Loucy (cell line): ENCODE measurements at regions not wholly inside any gene's neighbourhood (a gene's known extent, or its start where the extent isn't known, plus 50 kb on each side); places are given as distances from the start of the nearest gene placed in this dataset.

ENCODE experiments used
- H2AFZ ChIP-seq: fragments of 200-600 bp; sonication (generic); 2 replicates; pipeline ENCODE4 v1.6.0; 2016; ENCODE audit warnings: antibody characterized with exemption, mild to moderate bottlenecking, low read length, moderate library complexity
- H3F3A ChIP-seq: fragments of 200-600 bp; 2 replicates; pipeline ENCODE4 v1.6.0; 2016; ENCODE audit warnings: antibody characterized with exemption, low read depth, mild to moderate bottlenecking
- H3K27me3 ChIP-seq: fragments of 200-600 bp; sonication (generic); 2 replicates; pipeline ENCODE4 v1.6.1; 2014; ENCODE audit warnings: low read length, mild to moderate bottlenecking; ENCODE audit not compliant: insufficient read depth, poor library complexity, severe bottlenecking
- H3K36me3 ChIP-seq: fragments of 200-600 bp; sonication (generic); 2 replicates; pipeline ENCODE4 v1.6.1; 2016; ENCODE audit warnings: low read length; ENCODE audit not compliant: insufficient read depth
- H3K4me1 ChIP-seq: fragments of 200-600 bp; sonication (generic); 2 replicates; pipeline ENCODE4 v1.5.1; 2014; ENCODE audit warnings: low read length, mild to moderate bottlenecking; ENCODE audit not compliant: insufficient read depth, poor library complexity, severe bottlenecking
- H3K4me2 ChIP-seq: fragments of 200-600 bp; sonication (generic); 2 replicates; pipeline ENCODE4 v1.6.0; 2014; ENCODE audit warnings: antibody characterized with exemption, low read length, low read depth, mild to moderate bottlenecking; ENCODE audit not compliant: poor library complexity, severe bottlenecking
- H3K4me3 ChIP-seq: fragments of 200-600 bp; sonication (generic); 2 replicates; pipeline ENCODE4 v1.5.1; 2014; ENCODE audit warnings: low read length, mild to moderate bottlenecking, mixed read lengths; ENCODE audit not compliant: poor library complexity, severe bottlenecking
- H3K79me2 ChIP-seq: fragments of 200-600 bp; sonication (generic); 2 replicates; pipeline ENCODE4 v1.6.1; 2014; ENCODE audit warnings: low read length; ENCODE audit not compliant: insufficient read depth
- H3K9ac ChIP-seq: fragments of 200-600 bp; sonication (generic); 2 replicates; pipeline ENCODE4 v1.6.0; 2014; ENCODE audit warnings: mild to moderate bottlenecking, low read depth, low read length, moderate library complexity; ENCODE audit not compliant: poor library complexity, severe bottlenecking
- H3K9me2 ChIP-seq: fragments of 200-600 bp; sonication (generic); replicated peaks from 2 replicates; pipeline ENCODE4 v1.6.1; 2016; ENCODE audit warnings: low read depth, low read length, mixed read lengths
- H3K9me3 ChIP-seq: fragments of 200-600 bp; sonication (generic); 2 replicates; pipeline ENCODE4 v1.6.1; 2014; ENCODE audit warnings: mild to moderate bottlenecking, antibody characterized with exemption, low read length, low read depth; ENCODE audit not compliant: insufficient read depth
- H4K20me1 ChIP-seq: fragments of 200-600 bp; sonication (generic); 2 replicates; pipeline ENCODE4 v1.6.0; 2014; ENCODE audit warnings: antibody characterized with exemption, low read length, mild to moderate bottlenecking; ENCODE audit not compliant: insufficient read depth, poor library complexity, severe bottlenecking
- CTCF ChIP-seq: fragments of 200-600 bp; sonication (generic); conservative IDR thresholded peaks from 2 replicates; pipeline ENCODE4 v1.5.1; 2014; ENCODE audit warnings: mild to moderate bottlenecking, antibody characterized with exemption, low read length
- EZH2phosphoT487 ChIP-seq: fragments of 200-600 bp; IDR thresholded peaks from 2 replicates; pipeline ENCODE4 v1.6.1; 2018; ENCODE audit warnings: antibody characterized with exemption, mild to moderate bottlenecking, moderate library complexity, borderline replicate concordance

- no peaks in the 10 kb centered on the region for H3K36me3 ChIP-seq
- no peaks in the 10 kb centered on the region for H3F3A ChIP-seq
- H3K9ac ChIP-seq = no peak overlapping the region
- TF ChIP-seq CTCF (no peak), EZH2phosphoT487 (no peak)
- H2AFZ ChIP-seq = no peak overlapping the region; the same call in 1 of the 2 replicates
- no peaks in the 10 kb centered on the region for H3K9me3 ChIP-seq
- no peak overlapping the region for H3K4me3 ChIP-seq
- no peak overlapping the region for H3K4me2 ChIP-seq
- no peaks in the 10 kb centered on the region for H3K4me1 ChIP-seq
- H4K20me1 ChIP-seq = no peaks in the 10 kb centered on the region
- no peaks in the 10 kb centered on the region for H3K9me2 ChIP-seq
- no peaks in the 10 kb centered on the region for H3K79me2 ChIP-seq
- H3K27me3 ChIP-seq = no peaks in the 10 kb centered on the region
Measured at GRCh38 chr9:17068671-17069070, 66.2 kb upstream of the CNTLN start.

GRCh38 chr9:17065062-17065461, 69.8 kb upstream of the CNTLN start:
- H3K27me3 ChIP-seq = no peaks in the 10 kb centered on the region
- no peaks in the 10 kb centered on the region for H3K9me3 ChIP-seq
- no peaks in the 10 kb centered on the region for H3K36me3 ChIP-seq
- H3K79me2 ChIP-seq = no peaks in the 10 kb centered on the region
- H3K9me2 ChIP-seq = no peaks in the 10 kb centered on the region
- H3F3A ChIP-seq = no peaks in the 10 kb centered on the region
- no peak for TF ChIP-seq EZH2phosphoT487
- no peak for TF ChIP-seq CTCF
- H4K20me1 ChIP-seq = no peaks in the 10 kb centered on the region
- no peaks in the 10 kb centered on the region for H3K4me1 ChIP-seq
- no peak overlapping the region for H2AFZ ChIP-seq
- no peak overlapping the region for H3K4me2 ChIP-seq
- no peak overlapping the region for H3K4me3 ChIP-seq
- no peak overlapping the region for H3K9ac ChIP-seq

GRCh38 chr9:17064558-17064957, 70.3 kb upstream of the CNTLN start:
- no peak overlapping the region for H3K4me3 ChIP-seq
- no peaks in the 10 kb centered on the region for H3K4me1 ChIP-seq
- H4K20me1 ChIP-seq = no peaks in the 10 kb centered on the region
- H3K9me3 ChIP-seq = no peaks in the 10 kb centered on the region
- no peaks in the 10 kb centered on the region for H3F3A ChIP-seq
- H3K4me2 ChIP-seq = no peak overlapping the region
- H2AFZ ChIP-seq = no peak overlapping the region
- no peaks in the 10 kb centered on the region for H3K79me2 ChIP-seq
- no peaks in the 10 kb centered on the region for H3K9me2 ChIP-seq
- H3K36me3 ChIP-seq = no peaks in the 10 kb centered on the region
- TF ChIP-seq CTCF (no peak), EZH2phosphoT487 (no peak)
- H3K9ac ChIP-seq = no peak overlapping the region
- no peaks in the 10 kb centered on the region for H3K27me3 ChIP-seq
